SU-DHL-6 (cell line): ENCODE measurements at regions not wholly inside any gene's neighbourhood (a gene's known extent, or its start where the extent isn't known, plus 50 kb on each side); places are given as distances from the start of the nearest gene placed in this dataset.

Experiments
- H2AFZ ChIP-seq: fragments of 200-600 bp; sonication (generic); 2 replicates; pipeline ENCODE4 v1.6.1; 2014; ENCODE audit warnings: low read depth, mild to moderate bottlenecking, moderate library complexity, mixed read lengths, antibody characterized with exemption, low read length; ENCODE audit not compliant: severe bottlenecking
- H3F3A ChIP-seq: fragments of 200-600 bp; shearing (Covaris generic); 2 replicates; pipeline ENCODE4 v1.6.0; 2016; ENCODE audit warnings: antibody characterized with exemption, mild to moderate bottlenecking; ENCODE audit not compliant: insufficient read depth
- H3K27ac ChIP-seq: fragments of 200-600 bp; sonication (generic); 2 replicates; pipeline ENCODE4 v1.5.1; 2016; ENCODE audit warnings: low read depth, mild to moderate bottlenecking, low read length, moderate library complexity, mixed read lengths
- H3K27me3 ChIP-seq: fragments of 200-600 bp; sonication (generic), shearing (Covaris generic); 2 replicates; pipeline ENCODE4 v1.6.0; 2014; ENCODE audit warnings: mild to moderate bottlenecking, low read length
- H3K36me3 ChIP-seq: fragments of 200-600 bp; sonication (generic); 2 replicates; pipeline ENCODE4 v1.6.1; 2014; ENCODE audit warnings: mild to moderate bottlenecking, low read length, mixed read lengths
- H3K4me2 ChIP-seq: fragments of 300-600, 200-600 bp; shearing (Covaris generic), sonication (generic); 2 replicates; pipeline ENCODE4 v1.6.0; 2014; ENCODE audit warnings: low read length, low read depth, mild to moderate bottlenecking; ENCODE audit not compliant: poor library complexity, severe bottlenecking
- H3K4me3 ChIP-seq: fragments of 200-600 bp; sonication (generic); 2 replicates; pipeline ENCODE4 v1.5.1; 2014; ENCODE audit warnings: antibody characterized with exemption, low read length, mild to moderate bottlenecking, mixed read lengths; ENCODE audit not compliant: insufficient read depth, poor library complexity, severe bottlenecking
- H3K79me2 ChIP-seq: fragments of 200-600 bp; sonication (generic); 2 replicates; pipeline ENCODE4 v1.6.1; 2014; ENCODE audit warnings: mild to moderate bottlenecking, low read length, moderate library complexity; ENCODE audit not compliant: insufficient read depth
- H3K9ac ChIP-seq: fragments of 200-600 bp; sonication (generic); 2 replicates; pipeline ENCODE4 v1.7.0; 2014; ENCODE audit warnings: mild to moderate bottlenecking, low read length
- H3K9me2 ChIP-seq: fragments of 200-600 bp; sonication (generic); replicated peaks from 2 replicates; pipeline ENCODE4 v1.6.1; 2014; ENCODE audit warnings: low read length; ENCODE audit not compliant: insufficient read depth
- H3K9me3 ChIP-seq: fragments of 200-600 bp; sonication (generic); 2 replicates; pipeline ENCODE4 v1.6.1; 2014; ENCODE audit warnings: low read length, mixed read lengths; ENCODE audit not compliant: insufficient read depth
- H4K20me1 ChIP-seq: fragments of 200-600 bp; sonication (generic); 2 replicates; pipeline ENCODE4 v1.6.1; 2014; ENCODE audit warnings: low read depth, mild to moderate bottlenecking, antibody characterized with exemption, low read length, moderate library complexity, mixed read lengths
- CTCF ChIP-seq: fragments of 200-600 bp; sonication (generic); IDR thresholded peaks from one replicate; pipeline ENCODE4 v1.5.1; 2017; ENCODE audit warnings: antibody characterized with exemption, mild to moderate bottlenecking, low read length, moderate library complexity; ENCODE audit not compliant: insufficient read depth, poor library complexity, severe bottlenecking
- EZH2phosphoT487 ChIP-seq: fragments of 200-600 bp; sonication (generic), shearing (Covaris generic); conservative IDR thresholded peaks from 2 replicates; pipeline ENCODE4 v1.6.1; 2018; ENCODE audit warnings: mild to moderate bottlenecking, antibody characterized with exemption, low read length, moderate library complexity, mixed read lengths

- H3K79me2 ChIP-seq, result no peaks in the 10 kb centered on the region
Measured at GRCh38 chr2:216300906-216301305, 71.4 kb downstream of the MARCHF4 start.

DNA sequence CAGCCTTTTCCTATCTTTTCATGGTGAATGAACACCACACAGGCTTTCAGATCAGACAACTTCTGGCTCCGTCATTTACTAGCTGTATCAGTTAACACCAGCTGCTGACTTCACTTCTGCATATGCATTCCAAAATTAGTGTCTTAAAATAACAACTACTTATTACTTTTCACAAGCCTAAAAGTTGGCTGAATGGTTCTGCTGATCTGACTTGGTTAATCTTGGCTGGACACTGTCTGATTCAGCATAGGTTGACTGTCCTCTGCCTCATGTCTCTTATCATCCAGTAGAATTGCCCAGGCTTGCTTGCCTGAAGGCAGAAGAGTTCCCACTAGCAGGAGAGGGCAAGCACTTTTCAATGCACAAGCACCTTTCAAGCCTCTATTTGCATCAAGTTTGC is 72.7 kb downstream of the MARCHF4 start:
- no peaks in the 10 kb centered on the region for H4K20me1 ChIP-seq
- H3K4me2 ChIP-seq, result no peak overlapping the region
- H3K36me3 ChIP-seq, result no peaks in the 10 kb centered on the region
- no peaks in the 10 kb centered on the region for H3K9me2 ChIP-seq
- no peaks in the 10 kb centered on the region for H3K9me3 ChIP-seq
- no peak overlapping the region for H3K9ac ChIP-seq
- H3K27me3 ChIP-seq, result no peaks in the 10 kb centered on the region
- H3F3A ChIP-seq, result no peaks in the 10 kb centered on the region
- TF ChIP-seq EZH2phosphoT487 (no peak), CTCF (no peak)
- H3K79me2 ChIP-seq, result no peaks in the 10 kb centered on the region
- no peak overlapping the region for H3K27ac ChIP-seq
- H2AFZ ChIP-seq, result no peak overlapping the region
- H3K4me3 ChIP-seq, result no peak overlapping the region

More at GRCh38 chr2:216300906-216301305, 71.4 kb downstream of the MARCHF4 start:
- H3K4me2 ChIP-seq, result no peak overlapping the region
- TF ChIP-seq EZH2phosphoT487 (no peak), CTCF (no peak)
- H3K27me3 ChIP-seq, result no peaks in the 10 kb centered on the region
- no peaks in the 10 kb centered on the region for H4K20me1 ChIP-seq
- H3K9me3 ChIP-seq, result no peaks in the 10 kb centered on the region
- H3K36me3 ChIP-seq, result no peaks in the 10 kb centered on the region
- no peak overlapping the region for H3K4me3 ChIP-seq
- H3K9ac ChIP-seq, result no peak overlapping the region
- no peaks in the 10 kb centered on the region for H3F3A ChIP-seq
- no peak overlapping the region for H2AFZ ChIP-seq
- no peak overlapping the region for H3K27ac ChIP-seq
- H3K9me2 ChIP-seq, result no peaks in the 10 kb centered on the region

DNA sequence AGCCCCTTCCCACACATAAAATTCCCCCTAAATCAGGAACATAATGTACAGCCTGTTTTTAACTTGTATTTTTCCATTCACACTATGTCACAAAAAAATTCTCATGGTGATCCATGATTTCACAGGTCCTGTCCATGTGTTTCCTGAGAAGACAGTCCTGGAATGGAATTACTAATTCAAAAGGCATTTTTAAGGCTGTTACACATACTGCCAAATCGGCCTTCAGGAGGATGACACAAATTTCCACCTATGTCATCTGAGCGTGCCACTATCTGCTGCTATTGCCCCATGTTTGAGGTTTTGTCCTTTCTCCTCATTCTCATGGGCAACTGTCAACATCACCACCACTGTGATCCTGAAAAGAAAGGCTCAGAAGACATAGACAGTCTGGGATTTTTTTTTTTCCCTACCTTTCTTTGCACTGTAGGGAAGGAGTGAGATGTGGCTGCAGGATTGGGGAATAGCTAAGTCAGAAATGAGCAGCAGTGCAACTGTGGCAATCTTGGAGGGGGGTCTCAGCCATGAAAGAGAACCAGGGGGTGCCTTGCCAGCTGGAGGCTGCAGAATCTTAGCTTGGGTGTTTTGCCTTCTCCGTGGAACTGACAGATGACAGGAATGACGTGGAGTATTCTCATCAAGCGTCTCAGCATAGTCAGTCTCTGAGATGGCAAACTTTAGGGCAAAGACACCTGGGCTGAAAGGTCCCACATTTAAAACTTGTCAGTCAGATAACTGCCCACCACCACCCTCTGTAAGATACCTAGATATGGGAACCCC is 73.4 kb downstream of the MARCHF4 start:
- H3K4me2 ChIP-seq, result no peak overlapping the region
- no peak overlapping the region for H3K4me3 ChIP-seq
- H3K9me3 ChIP-seq, result no peaks in the 10 kb centered on the region
- no peak overlapping the region for H3K9ac ChIP-seq
- H4K20me1 ChIP-seq, result no peaks in the 10 kb centered on the region
- no peaks in the 10 kb centered on the region for H3K27me3 ChIP-seq
- H3K9me2 ChIP-seq, result no peaks in the 10 kb centered on the region
- H3K79me2 ChIP-seq, result no peaks in the 10 kb centered on the region
- H3K36me3 ChIP-seq, result no peaks in the 10 kb centered on the region
- no peak for TF ChIP-seq CTCF
- no peak for TF ChIP-seq EZH2phosphoT487
- no peak overlapping the region for H3K27ac ChIP-seq
- H2AFZ ChIP-seq, result no peak overlapping the region
- H3F3A ChIP-seq, result no peaks in the 10 kb centered on the region
